Caco-2 (cell line): ENCODE measurements at regions not wholly inside any gene's neighbourhood (a gene's known extent, or its start where the extent isn't known, plus 50 kb on each side); places are given as distances from the start of the nearest gene placed in this dataset.

Source experiments
- BruUV-seq: library from RNA; stranded (reverse); fragments of 400-500 nt; replicated peaks from 2 replicates; lab custom pipeline; 2021; lab: Mats Ljungman, UMichigan
- CTCF ChIA-PET: fragments of 300-600 bp; sonication (Branson Sonifier 250); formaldehyde crosslinking; loops from one replicate; lab custom pipeline; 2022; ENCODE audit warnings: antibody characterized with exemption; lab: Charles Lee
- POLR2A ChIA-PET: fragments of 300-600 bp; sonication (Branson Sonifier 250); formaldehyde crosslinking; loops from one replicate; lab custom pipeline; 2022; ENCODE audit warnings: antibody characterized with exemption; lab: Charles Lee
- DNase-seq, 2 experiments: peaks; one replicate each; pipeline versions ENCODE4 v3.0.0 to v3.0.0-alpha.2; 2020 to 2022
- H3K27me3 ChIP-seq: replicated peaks from 2 replicates; pipeline ENCODE4 v1.6.0; 2011; ENCODE audit warnings: low read length; ENCODE audit not compliant: control insufficient read depth, insufficient read depth
- H3K36me3 ChIP-seq: 2 replicates; pipeline ENCODE4 v1.5.1; 2011; ENCODE audit warnings: low read length; ENCODE audit not compliant: control insufficient read depth, insufficient read depth
- H3K4me1 ChIP-seq: fragments of 250-450 bp; sonication (Bioruptor Pico); 2 replicates; pipeline ENCODE4 v1.5.1; 2020; ENCODE audit warnings: mild to moderate bottlenecking
- H3K4me3 ChIP-seq: 2 replicates; pipeline ENCODE4 v1.5.1; 2011; ENCODE audit warnings: low read depth, mild to moderate bottlenecking, control low read depth, low read length
- H3K9me3 ChIP-seq: fragments of 250-450 bp; sonication (Bioruptor Pico); 2 replicates; pipeline ENCODE4 v1.5.1; 2020; ENCODE audit warnings: mild to moderate bottlenecking, moderate library complexity
- H3K27ac Mint-ChIP-seq: one replicate; pipeline ENCODE4 v1.8.0; 2022; ENCODE audit warnings: mixed read lengths; ENCODE audit not compliant: unreplicated experiment
- H3K27me3 Mint-ChIP-seq: one replicate; pipeline ENCODE4 v1.8.0; 2022; ENCODE audit warnings: mixed read lengths; ENCODE audit not compliant: insufficient read depth, unreplicated experiment
- H3K36me3 Mint-ChIP-seq: one replicate; pipeline ENCODE4 v1.8.0; 2022; ENCODE audit warnings: mild to moderate bottlenecking, mixed read lengths; ENCODE audit not compliant: insufficient read depth, unreplicated experiment
- H3K4me1 Mint-ChIP-seq: one replicate; pipeline ENCODE4 v1.8.0; 2022; ENCODE audit warnings: low read depth, mixed read lengths; ENCODE audit not compliant: unreplicated experiment
- H3K4me3 Mint-ChIP-seq: one replicate; pipeline ENCODE4 v1.8.0; 2022; ENCODE audit warnings: mild to moderate bottlenecking, moderate library complexity, mixed read lengths; ENCODE audit not compliant: unreplicated experiment
- H3K9me3 Mint-ChIP-seq: one replicate; pipeline ENCODE4 v1.8.0; 2022; ENCODE audit warnings: mixed read lengths; ENCODE audit not compliant: unreplicated experiment
- intact Hi-C: fragments of 100-400 bp; cut with micrococcal nuclease; formaldehyde crosslinking; loops from one replicate; pipeline ENCODE4 v1.10.0; 2022; ENCODE audit not compliant: unreplicated experiment
- TF ChIP-seq, protein P1 (sequence below), 2 experiments: fragments of 200-600 bp in 1 of 2; IDR thresholded peaks; 1 replicate in 1 of 2; 2 replicates in 1 of 2; pipeline versions ENCODE4 v1.5.1 to v1.8.0; 2011 to 2022; ENCODE audit warnings: antibody characterized with exemption in 1 of 2, control low read depth in 1 of 2, inconsistent platforms in 1 of 2, low read depth in 1 of 2, low read length in 1 of 2, mild to moderate bottlenecking in 1 of 2, moderate library complexity in 1 of 2; ENCODE audit not compliant: insufficient read depth in 1 of 2, severe bottlenecking in 1 of 2, unreplicated experiment in 1 of 2

DNA sequence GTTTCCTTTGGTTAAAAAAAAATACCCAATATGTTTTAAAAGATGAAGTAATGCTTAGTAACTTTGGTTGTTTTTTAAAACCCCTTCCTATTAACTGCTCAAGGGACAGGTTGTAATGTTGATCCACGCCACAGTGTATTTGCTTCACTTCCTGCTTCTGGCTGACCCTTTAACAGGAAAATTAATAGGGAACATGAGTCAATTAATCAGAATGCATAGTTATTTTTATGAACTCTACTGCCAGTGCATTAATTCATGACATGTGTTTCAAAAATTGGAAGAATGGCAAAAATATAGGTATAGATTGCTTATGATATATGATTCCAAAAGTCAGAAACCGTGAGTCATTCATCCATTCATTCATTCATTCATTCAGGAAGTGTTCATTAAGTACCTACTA is 204.8 kb downstream of the SETD4 start:
- no peaks in the 10 kb centered on the region for H3K27me3 ChIP-seq
- Mint-ChIP-seq H3K27ac (no peak overlapping the region), H3K9me3 (no peaks in the 10 kb centered on the region), H3K4me1 (no peaks in the 10 kb centered on the region), H3K4me3 (no peak overlapping the region), H3K36me3 (no peaks in the 10 kb centered on the region), H3K27me3 (peaks cover 9% of the 10 kb centered on the region)
- CTCF ChIA-PET = no interaction called here
- DNase-seq = no peak
- H3K36me3 ChIP-seq = no peaks in the 10 kb centered on the region
- intact Hi-C loops = no loop called here
- no peaks in the 10 kb centered on the region for H3K4me1 ChIP-seq
- no TSS peak for BruUV-seq
- POLR2A ChIA-PET = no interaction called here
- H3K4me3 ChIP-seq = no peak overlapping the region
- TF ChIP-seq, protein P1, sequence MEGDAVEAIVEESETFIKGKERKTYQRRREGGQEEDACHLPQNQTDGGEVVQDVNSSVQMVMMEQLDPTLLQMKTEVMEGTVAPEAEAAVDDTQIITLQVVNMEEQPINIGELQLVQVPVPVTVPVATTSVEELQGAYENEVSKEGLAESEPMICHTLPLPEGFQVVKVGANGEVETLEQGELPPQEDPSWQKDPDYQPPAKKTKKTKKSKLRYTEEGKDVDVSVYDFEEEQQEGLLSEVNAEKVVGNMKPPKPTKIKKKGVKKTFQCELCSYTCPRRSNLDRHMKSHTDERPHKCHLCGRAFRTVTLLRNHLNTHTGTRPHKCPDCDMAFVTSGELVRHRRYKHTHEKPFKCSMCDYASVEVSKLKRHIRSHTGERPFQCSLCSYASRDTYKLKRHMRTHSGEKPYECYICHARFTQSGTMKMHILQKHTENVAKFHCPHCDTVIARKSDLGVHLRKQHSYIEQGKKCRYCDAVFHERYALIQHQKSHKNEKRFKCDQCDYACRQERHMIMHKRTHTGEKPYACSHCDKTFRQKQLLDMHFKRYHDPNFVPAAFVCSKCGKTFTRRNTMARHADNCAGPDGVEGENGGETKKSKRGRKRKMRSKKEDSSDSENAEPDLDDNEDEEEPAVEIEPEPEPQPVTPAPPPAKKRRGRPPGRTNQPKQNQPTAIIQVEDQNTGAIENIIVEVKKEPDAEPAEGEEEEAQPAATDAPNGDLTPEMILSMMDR (IDR thresholded peaks at IDR 0.05; ENCODE audit: insufficient read depth in 1 of 2, low read depth in 1 of 2, low read length in 1 of 2, severe bottlenecking in 1 of 2, unreplicated experiment in 1 of 2) = no peak
- no peaks in the 10 kb centered on the region for H3K9me3 ChIP-seq

DNA sequence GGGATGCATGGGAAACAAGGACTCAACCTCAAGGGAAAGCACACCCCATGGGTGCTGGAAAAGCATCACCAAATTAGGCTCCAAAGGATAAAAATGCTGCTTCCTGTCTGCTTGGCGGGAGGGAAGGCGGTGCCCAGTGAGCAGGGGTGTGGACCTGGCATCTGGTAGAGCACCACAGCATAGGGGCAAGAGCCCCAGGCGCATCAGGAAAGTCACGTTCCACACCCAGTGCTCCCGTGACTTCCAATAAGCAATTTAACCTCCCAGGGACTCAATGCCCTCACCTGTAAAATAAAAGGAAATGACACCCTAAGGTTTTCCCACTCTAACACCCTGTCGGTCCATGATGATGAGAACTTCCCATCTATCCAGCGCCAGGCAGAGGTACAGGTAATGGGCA is 206.0 kb downstream of the SETD4 start:
- Mint-ChIP-seq H3K4me3 (no peak overlapping the region), H3K27me3 (peaks cover 9% of the 10 kb centered on the region), H3K36me3 (no peaks in the 10 kb centered on the region), H3K9me3 (no peaks in the 10 kb centered on the region), H3K27ac (no peak overlapping the region), H3K4me1 (no peaks in the 10 kb centered on the region)
- no peaks in the 10 kb centered on the region for H3K4me1 ChIP-seq
- no peaks in the 10 kb centered on the region for H3K36me3 ChIP-seq
- POLR2A ChIA-PET = no interaction called here
- intact Hi-C loops = no loop called here
- no peaks in the 10 kb centered on the region for H3K9me3 ChIP-seq
- DNase-seq = no peak
- TF ChIP-seq, protein P1 (IDR thresholded peaks at IDR 0.05; ENCODE audit: insufficient read depth in 1 of 2, low read depth in 1 of 2, low read length in 1 of 2, severe bottlenecking in 1 of 2, unreplicated experiment in 1 of 2) = no peak
- BruUV-seq = no TSS peak
- CTCF ChIA-PET = no interaction called here
- H3K4me3 ChIP-seq = no peak overlapping the region
- no peaks in the 10 kb centered on the region for H3K27me3 ChIP-seq

DNA sequence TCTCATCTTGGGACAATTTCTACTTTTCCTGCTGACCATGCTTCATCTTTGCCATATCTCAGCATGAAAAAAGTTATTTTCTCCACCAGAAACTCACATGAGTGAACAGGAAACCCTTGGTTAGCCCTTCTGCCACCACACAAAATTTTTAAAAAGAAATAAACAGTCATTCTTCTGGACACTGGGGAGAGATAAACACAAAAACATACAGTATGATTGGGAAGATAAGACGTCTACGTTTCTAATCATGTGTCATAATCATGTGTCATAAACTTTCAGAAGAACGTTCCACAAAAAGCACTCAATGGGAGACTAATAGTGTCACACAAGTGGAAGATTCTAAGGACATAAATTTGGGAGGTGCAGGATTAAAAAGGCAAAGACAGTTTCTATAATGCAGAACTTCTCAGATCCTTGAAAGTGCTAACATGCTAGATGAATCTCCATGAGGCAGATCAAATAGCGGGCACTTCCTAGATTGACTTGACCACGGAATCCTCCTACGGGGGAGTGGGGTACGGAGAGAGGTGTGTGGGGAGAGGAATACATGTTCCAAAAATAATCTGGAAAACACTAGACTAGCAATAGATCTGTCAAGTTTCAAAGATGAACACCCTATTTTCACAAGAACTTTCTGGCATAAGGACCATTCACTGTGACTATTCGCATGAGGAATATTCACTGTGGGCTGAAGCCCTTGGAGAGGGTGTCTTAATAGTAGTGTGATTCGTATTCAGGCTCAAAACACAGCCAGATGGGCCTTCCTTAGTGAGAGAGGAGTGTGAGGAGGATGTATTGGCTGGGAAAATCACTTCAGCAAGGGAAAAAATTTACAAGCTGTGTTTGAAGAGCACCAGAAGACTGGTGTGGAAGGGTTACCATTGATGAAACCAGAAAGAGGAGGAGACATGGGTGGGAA is 206.7 kb downstream of the SETD4 start:
- BruUV-seq = no TSS peak
- Mint-ChIP-seq H3K4me3 (no peak overlapping the region), H3K4me1 (no peaks in the 10 kb centered on the region), H3K36me3 (no peaks in the 10 kb centered on the region), H3K27me3 (peaks cover 9% of the 10 kb centered on the region), H3K9me3 (no peaks in the 10 kb centered on the region), H3K27ac (no peak overlapping the region)
- H3K9me3 ChIP-seq = no peaks in the 10 kb centered on the region
- H3K27me3 ChIP-seq = no peaks in the 10 kb centered on the region
- intact Hi-C loops = no loop called here
- ChIA-PET POLR2A (no interaction called here), CTCF (no interaction called here)
- no peak overlapping the region for H3K4me3 ChIP-seq
- DNase-seq = no peak
- TF ChIP-seq, protein P1 (IDR thresholded peaks at IDR 0.05; ENCODE audit: insufficient read depth in 1 of 2, low read depth in 1 of 2, low read length in 1 of 2, severe bottlenecking in 1 of 2, unreplicated experiment in 1 of 2) = no peak
- H3K4me1 ChIP-seq = no peaks in the 10 kb centered on the region
- no peaks in the 10 kb centered on the region for H3K36me3 ChIP-seq
